Kidney (tissue), 13 donors: ENCODE measurements at regions not wholly inside any gene's neighbourhood (a gene's known extent, or its start where the extent isn't known, plus 50 kb on each side); places are given as distances from the start of the nearest gene placed in this dataset.

Experiments
- DNase-seq, 5 donors: peaks; one replicate each; pipeline ENCODE4 v3.0.0-alpha.2; 2013 to 2020
- FAIRE-seq: peaks from 2 replicates; lab custom pipeline; 2012; peaks lifted over from hg19 to GRCh38; lab: Jason Lieb, UNC
- H3K27ac ChIP-seq, 2 donors: one replicate each; pipeline ENCODE4 v1.7.0; 2013; ENCODE audit warnings: low read depth in 2 of 2, low read length in 2 of 2, inconsistent platforms in 1 of 2
- H3K27me3 ChIP-seq: one replicate; pipeline ENCODE4 v1.7.1; 2013; ENCODE audit warnings: low read length, inconsistent platforms; ENCODE audit not compliant: control insufficient read depth, insufficient read depth
- H3K36me3 ChIP-seq, 3 donors: one replicate each; pipeline versions ENCODE4 v1.7.0 to v1.7.1; 2013; ENCODE audit warnings: low read length in 3 of 3, control low read depth in 1 of 3, inconsistent platforms in 1 of 3; ENCODE audit not compliant: insufficient read depth in 3 of 3, control insufficient read depth in 2 of 3
- H3K4me1 ChIP-seq, 3 donors: one replicate each; pipeline versions ENCODE4 v1.7.0 to v1.7.1; 2013; ENCODE audit warnings: low read length in 3 of 3, inconsistent platforms in 1 of 3, low read depth in 1 of 3; ENCODE audit not compliant: control insufficient read depth in 2 of 3, insufficient read depth in 2 of 3
- H3K4me3 ChIP-seq, 3 donors: one replicate each; pipeline versions ENCODE4 v1.7.0 to v1.8.1; 2013; ENCODE audit warnings: low read length in 3 of 3, control low read depth in 1 of 3, inconsistent platforms in 1 of 3
- H3K9ac ChIP-seq, 3 donors: one replicate each; pipeline versions ENCODE4 v1.7.0 to v1.7.1; 2013; ENCODE audit warnings: low read length in 3 of 3, control low read depth in 1 of 3, inconsistent platforms in 1 of 3
- H3K9me3 ChIP-seq, 3 donors: one replicate each; pipeline versions ENCODE4 v1.7.0 to v1.7.1; 2013; ENCODE audit warnings: low read length in 3 of 3, control low read depth in 1 of 3, inconsistent platforms in 1 of 3; ENCODE audit not compliant: control insufficient read depth in 2 of 3, insufficient read depth in 1 of 3
- intact Hi-C: fragments of 100-400 bp; cut with DNase I; formaldehyde crosslinking; loops from one replicate; pipeline ENCODE4 v1.11.1; 2022
- TF ChIP-seq, protein P1 (sequence below): IDR thresholded peaks from 3 replicates; pipeline ENCODE4 v1.5.1; 2012; ENCODE audit warnings: mild to moderate bottlenecking, moderate library complexity, borderline replicate concordance; ENCODE audit not compliant: insufficient read depth; ENCODE audit errors: extremely low read depth
- donor health status: control.
- donor health status: control.
- donor health status: control.
- donor health status: control.
- donor health status: control.
- donor health status: DM: yes; HTN: yes; CAD: no.
- donor health status: Normal renal cell carcinoma (clear cell type).

DNA sequence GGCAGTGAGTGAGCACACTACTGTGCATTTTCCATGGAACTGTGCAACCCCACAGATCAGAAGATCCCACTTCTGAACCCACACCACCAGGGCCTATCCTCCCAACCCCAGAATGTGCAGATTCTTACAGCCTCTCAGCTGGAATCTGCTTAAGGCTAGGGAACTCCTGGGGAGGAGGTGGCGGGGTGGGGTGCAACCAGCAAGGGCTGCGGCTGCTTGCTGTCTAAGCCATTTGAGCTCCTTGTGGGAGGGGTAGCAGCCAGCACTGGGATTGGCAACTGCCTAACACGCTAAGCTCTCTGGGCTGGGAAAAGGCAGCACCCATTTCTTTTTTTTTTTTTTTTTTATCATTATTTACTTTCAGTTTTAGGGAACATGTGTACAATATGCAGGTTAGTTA is 353.3 kb downstream of the RAB28 start:
- no peak overlapping the region for H3K4me3 ChIP-seq
- H3K27me3 ChIP-seq: no peaks in the 10 kb centered on the region
- no peaks in the 10 kb centered on the region for H3K36me3 ChIP-seq
- peaks cover 0 to 3% (median 0%) of the 10 kb centered on the region in 3 donors for H3K9me3 ChIP-seq
- intact Hi-C loops: no loop called here
- no peaks in the 10 kb centered on the region for H3K4me1 ChIP-seq
- no peak for FAIRE-seq
- H3K27ac ChIP-seq: no peak overlapping the region
- TF ChIP-seq, protein P1, sequence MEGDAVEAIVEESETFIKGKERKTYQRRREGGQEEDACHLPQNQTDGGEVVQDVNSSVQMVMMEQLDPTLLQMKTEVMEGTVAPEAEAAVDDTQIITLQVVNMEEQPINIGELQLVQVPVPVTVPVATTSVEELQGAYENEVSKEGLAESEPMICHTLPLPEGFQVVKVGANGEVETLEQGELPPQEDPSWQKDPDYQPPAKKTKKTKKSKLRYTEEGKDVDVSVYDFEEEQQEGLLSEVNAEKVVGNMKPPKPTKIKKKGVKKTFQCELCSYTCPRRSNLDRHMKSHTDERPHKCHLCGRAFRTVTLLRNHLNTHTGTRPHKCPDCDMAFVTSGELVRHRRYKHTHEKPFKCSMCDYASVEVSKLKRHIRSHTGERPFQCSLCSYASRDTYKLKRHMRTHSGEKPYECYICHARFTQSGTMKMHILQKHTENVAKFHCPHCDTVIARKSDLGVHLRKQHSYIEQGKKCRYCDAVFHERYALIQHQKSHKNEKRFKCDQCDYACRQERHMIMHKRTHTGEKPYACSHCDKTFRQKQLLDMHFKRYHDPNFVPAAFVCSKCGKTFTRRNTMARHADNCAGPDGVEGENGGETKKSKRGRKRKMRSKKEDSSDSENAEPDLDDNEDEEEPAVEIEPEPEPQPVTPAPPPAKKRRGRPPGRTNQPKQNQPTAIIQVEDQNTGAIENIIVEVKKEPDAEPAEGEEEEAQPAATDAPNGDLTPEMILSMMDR: no peak
- no peak for DNase-seq
- no peak overlapping the region for H3K9ac ChIP-seq

DNA sequence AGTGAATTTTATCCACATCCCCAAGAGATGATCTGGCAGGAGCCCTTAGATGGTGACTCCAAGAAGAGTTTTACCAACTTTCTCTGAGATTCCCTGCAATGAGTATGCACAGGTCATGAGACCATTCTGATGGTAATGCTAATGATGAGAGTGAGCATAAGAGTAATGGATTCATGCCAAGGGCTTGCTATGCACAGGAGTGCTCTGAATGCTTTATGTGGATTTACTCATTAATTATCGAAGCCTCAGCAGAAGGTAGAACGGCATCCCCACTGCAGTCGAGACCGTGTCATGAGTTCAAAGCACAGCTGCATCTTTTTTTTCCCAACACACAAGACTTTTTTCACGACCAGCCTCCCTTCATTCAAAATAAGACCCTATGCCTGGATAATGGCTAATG is 355.0 kb downstream of the RAB28 start:
- Histone ChIP-seq H3K27ac (no peak overlapping the region), H3K4me1 (no peaks in the 10 kb centered on the region), H3K9me3 (peaks cover 0 to 3% (median 0%) of the 10 kb centered on the region in 3 donors), H3K36me3 (no peaks in the 10 kb centered on the region), H3K4me3 (no peak overlapping the region), H3K27me3 (no peaks in the 10 kb centered on the region), H3K9ac (no peak overlapping the region)
- intact Hi-C loops: no loop called here
- DNase-seq (no peak), FAIRE-seq (no peak)
- TF ChIP-seq, protein P1: no peak

DNA sequence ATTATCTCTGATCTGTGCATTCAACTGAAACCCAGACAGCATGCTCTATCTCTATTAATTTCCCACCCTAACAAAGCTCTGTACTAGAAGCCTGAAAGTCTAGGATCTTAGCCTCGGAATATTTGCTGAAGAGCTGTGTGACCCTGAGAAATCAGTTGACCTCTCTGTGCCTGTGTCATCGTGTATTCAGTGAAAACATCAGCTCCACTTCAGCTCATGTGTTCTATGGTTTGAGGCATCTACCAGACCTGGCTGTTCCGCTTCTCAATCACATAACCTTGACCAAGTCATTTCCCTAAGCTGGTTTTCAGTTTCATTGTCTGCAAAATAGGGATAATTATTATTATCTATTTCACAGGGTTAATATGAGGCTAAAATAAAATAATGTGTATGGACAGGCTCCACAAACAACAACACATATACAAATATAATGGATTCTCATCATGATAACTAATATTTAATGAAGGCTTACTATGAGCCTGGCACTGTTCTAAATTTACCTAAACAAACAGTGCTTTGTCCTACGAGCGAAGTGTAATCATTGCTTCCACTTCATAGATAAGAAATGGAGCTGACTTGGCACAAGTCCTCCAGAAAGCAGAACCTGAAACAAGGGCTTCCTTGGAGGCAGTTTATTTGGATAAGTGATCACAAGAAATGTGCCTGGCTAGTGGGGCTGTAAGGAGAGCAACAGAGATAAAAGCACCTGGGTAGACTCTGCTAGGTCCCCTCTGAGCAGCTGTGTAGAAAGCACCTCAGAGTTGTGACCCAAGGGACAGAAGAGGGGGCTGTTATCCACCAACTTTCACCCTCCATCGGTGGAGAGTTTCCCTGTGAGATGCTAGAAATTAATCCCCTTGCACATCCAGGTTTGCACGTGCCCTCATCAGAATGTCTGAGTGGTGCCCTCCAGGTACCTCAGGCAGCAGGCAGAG is 356.9 kb downstream of the RAB28 start:
- no peak overlapping the region for H3K27ac ChIP-seq
- TF ChIP-seq, protein P1: no peak
- no peaks in the 10 kb centered on the region for H3K9me3 ChIP-seq
- H3K36me3 ChIP-seq: no peaks in the 10 kb centered on the region
- no peak for FAIRE-seq
- no peak overlapping the region for H3K9ac ChIP-seq
- no peak for DNase-seq
- no peaks in the 10 kb centered on the region for H3K27me3 ChIP-seq
- H3K4me1 ChIP-seq: no peaks in the 10 kb centered on the region
- intact Hi-C loops: no loop called here
- H3K4me3 ChIP-seq: no peak overlapping the region
